Type B pancreatic cell (in vitro differentiated cells): ENCODE measurements at regions not wholly inside any gene's neighbourhood (a gene's known extent, or its start where the extent isn't known, plus 50 kb on each side); places are given as distances from the start of the nearest gene placed in this dataset.

Experiments
- DNase-seq: peaks from one replicate; pipeline ENCODE4 v3.0.0; 2021; ENCODE audit warnings: mixed read lengths; ENCODE audit not compliant: unreplicated experiment; ENCODE audit errors: extremely low spot score
- H3K27ac Mint-ChIP-seq: 2 replicates; pipeline ENCODE4 v1.8.0; 2021; ENCODE audit warnings: mild to moderate bottlenecking, mixed read lengths
- H3K27me3 Mint-ChIP-seq: 2 replicates; pipeline ENCODE4 v1.8.0; 2021; ENCODE audit warnings: mixed read lengths
- H3K36me3 Mint-ChIP-seq: 2 replicates; pipeline ENCODE4 v1.8.0; 2021; ENCODE audit warnings: mixed read lengths
- H3K4me1 Mint-ChIP-seq: one replicate; pipeline ENCODE4 v1.8.0; 2021; ENCODE audit warnings: mixed read lengths; ENCODE audit not compliant: unreplicated experiment
- H3K4me3 Mint-ChIP-seq: 2 replicates; pipeline ENCODE4 v1.8.0; 2021; ENCODE audit warnings: mild to moderate bottlenecking, mixed read lengths
- H3K9me3 Mint-ChIP-seq: 2 replicates; pipeline ENCODE4 v1.8.0; 2021; ENCODE audit warnings: mixed read lengths
- TF ChIP-seq, protein P1 (sequence below): fragments of 200-600 bp; sonication (generic); conservative IDR thresholded peaks from 2 replicates; pipeline ENCODE4 v1.5.0; 2021; ENCODE audit warnings: antibody characterized with exemption, mild to moderate bottlenecking

DNA sequence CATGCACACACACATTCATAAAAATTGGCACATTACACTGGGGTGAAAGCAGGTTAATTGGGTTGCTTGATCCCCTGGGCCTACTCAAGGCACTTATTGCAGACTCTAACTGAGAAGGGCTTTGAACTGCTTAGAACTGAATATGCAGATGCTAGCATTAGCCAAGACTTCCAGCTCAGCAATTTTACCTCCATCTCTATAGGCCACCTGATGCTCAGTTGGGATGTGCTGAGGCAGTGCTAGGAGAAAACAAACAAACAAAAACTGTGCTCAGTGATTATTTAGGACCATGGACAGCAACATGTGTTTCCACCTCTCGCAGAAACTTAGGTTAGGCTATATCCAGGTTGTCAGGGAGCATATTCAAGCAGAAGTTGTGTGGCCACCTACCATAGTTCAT lies 124.8 kb upstream of the WSCD2 start:
- no peaks in the 10 kb centered on the region for H3K4me1 Mint-ChIP-seq
- TF ChIP-seq, protein P1, sequence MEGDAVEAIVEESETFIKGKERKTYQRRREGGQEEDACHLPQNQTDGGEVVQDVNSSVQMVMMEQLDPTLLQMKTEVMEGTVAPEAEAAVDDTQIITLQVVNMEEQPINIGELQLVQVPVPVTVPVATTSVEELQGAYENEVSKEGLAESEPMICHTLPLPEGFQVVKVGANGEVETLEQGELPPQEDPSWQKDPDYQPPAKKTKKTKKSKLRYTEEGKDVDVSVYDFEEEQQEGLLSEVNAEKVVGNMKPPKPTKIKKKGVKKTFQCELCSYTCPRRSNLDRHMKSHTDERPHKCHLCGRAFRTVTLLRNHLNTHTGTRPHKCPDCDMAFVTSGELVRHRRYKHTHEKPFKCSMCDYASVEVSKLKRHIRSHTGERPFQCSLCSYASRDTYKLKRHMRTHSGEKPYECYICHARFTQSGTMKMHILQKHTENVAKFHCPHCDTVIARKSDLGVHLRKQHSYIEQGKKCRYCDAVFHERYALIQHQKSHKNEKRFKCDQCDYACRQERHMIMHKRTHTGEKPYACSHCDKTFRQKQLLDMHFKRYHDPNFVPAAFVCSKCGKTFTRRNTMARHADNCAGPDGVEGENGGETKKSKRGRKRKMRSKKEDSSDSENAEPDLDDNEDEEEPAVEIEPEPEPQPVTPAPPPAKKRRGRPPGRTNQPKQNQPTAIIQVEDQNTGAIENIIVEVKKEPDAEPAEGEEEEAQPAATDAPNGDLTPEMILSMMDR, result no peak
- no peaks in the 10 kb centered on the region for H3K9me3 Mint-ChIP-seq
- H3K4me3 Mint-ChIP-seq, result no peak overlapping the region
- no peaks in the 10 kb centered on the region for H3K36me3 Mint-ChIP-seq
- no peak overlapping the region for H3K27ac Mint-ChIP-seq
- DNase-seq, result no peak
- peaks cover 27% of the 10 kb centered on the region for H3K27me3 Mint-ChIP-seq

DNA sequence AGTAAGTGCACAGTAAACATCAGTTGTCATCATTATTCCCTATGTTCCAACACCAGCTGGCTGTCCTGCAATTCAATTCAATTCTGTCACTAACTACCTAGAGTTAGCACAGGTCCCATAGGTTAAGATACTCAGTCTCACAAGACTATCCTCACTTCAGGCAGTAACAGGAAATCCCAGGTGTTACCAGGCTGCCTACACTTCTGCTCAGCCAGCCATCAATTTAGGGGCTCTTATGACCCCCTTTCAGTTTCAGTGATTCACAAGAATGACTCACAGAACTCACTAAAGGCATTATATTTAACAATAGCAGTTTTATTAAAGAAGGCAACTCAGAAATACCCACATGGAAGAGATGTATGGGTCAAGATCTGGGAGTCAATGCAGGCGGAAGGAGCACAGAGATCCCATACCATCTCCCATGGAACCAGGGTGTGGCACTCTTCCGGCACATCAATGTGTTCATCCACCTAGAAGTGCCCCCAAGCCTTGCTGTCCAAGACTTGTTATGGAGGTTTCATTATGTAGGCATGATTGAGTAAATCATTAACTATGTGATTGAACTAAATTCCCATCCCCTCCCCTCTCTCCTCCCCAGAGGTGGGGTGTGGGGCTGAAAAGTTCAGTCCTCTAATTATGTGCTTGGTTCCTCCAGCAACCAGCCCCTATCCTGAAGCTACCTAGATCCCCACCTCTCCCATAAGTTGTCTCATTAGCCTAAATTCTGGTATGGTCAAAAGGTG lies 120.8 kb upstream of the WSCD2 start:
- TF ChIP-seq, protein P1, result no peak
- Mint-ChIP-seq H3K27ac (no peak overlapping the region), H3K4me3 (no peak overlapping the region), H3K36me3 (no peaks in the 10 kb centered on the region), H3K27me3 (peaks cover 26% of the 10 kb centered on the region), H3K9me3 (no peaks in the 10 kb centered on the region), H3K4me1 (no peaks in the 10 kb centered on the region)
- no peak for DNase-seq

GRCh38 chr12:108009442-108010070 lies 119.5 kb upstream of the WSCD2 start:
- no peaks in the 10 kb centered on the region for H3K4me1 Mint-ChIP-seq
- no peaks in the 10 kb centered on the region for H3K36me3 Mint-ChIP-seq
- no peak overlapping the region for H3K4me3 Mint-ChIP-seq
- TF ChIP-seq, protein P1, result no peak
- no peak for DNase-seq
- peaks cover 31% of the 10 kb centered on the region for H3K27me3 Mint-ChIP-seq
- no peak overlapping the region for H3K27ac Mint-ChIP-seq
- H3K9me3 Mint-ChIP-seq, result no peaks in the 10 kb centered on the region

DNA sequence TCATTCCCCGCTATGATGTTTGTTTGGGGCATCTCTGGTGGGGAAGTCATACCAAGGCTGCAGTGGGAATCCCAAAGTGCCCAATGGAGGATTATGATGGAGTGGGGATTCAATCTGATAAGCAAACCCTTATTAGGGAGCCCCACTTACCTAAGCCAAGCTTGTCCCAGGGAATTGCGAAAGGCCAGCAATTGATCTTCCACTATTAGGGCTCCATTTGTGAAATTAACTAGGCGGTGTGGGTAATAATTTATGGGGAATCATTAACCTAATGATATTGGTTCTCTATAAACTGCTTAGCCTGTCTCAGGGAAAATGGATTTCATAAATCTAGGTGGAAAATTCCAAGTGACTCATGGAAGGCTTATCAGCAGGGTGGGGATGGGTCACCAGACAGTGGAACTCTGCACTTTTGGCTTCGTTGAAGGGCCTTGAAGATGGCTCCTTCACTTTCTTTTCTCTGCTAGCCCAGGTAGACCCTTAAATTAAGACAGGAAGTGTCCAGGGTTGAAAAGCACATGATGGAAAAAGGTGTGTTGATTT lies 113.0 kb upstream of the WSCD2 start:
- Mint-ChIP-seq H3K4me1 (no peaks in the 10 kb centered on the region), H3K9me3 (no peaks in the 10 kb centered on the region), H3K4me3 (no peak overlapping the region), H3K36me3 (no peaks in the 10 kb centered on the region), H3K27me3 (peaks cover 54% of the 10 kb centered on the region), H3K27ac (no peak overlapping the region)
- DNase-seq, result no peak
- TF ChIP-seq, protein P1, result no peak

DNA sequence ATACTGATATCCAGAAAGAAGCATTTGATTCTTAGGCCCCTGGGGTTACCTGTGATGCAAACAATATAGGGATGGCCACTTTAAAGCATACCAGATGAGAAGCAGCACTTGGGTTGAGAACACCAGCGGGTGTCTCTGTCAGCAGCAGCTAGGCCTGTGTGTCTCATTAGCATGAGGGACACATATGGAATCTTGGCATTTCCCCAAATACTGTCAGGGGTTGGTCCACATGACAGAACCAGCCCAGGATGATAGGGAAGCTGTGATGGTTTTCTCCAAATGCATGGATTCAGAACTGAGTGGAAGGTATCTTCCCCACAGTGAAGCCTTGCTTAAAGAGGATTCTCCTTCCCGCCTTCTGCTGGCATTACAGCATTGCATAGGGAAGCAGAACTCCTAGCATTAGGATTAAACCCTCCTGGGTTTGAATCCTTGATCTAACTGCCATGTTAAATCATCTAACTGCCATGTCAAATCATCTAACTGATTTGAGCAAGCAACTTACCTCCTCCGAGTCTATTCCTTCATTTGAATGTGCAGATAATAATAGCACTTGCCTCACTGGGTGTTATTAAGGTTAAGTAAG lies 111.5 kb upstream of the WSCD2 start:
- H3K9me3 Mint-ChIP-seq, result no peaks in the 10 kb centered on the region
- no peaks in the 10 kb centered on the region for H3K36me3 Mint-ChIP-seq
- TF ChIP-seq, protein P1, result no peak
- peaks cover 45% of the 10 kb centered on the region for H3K27me3 Mint-ChIP-seq
- H3K27ac Mint-ChIP-seq, result no peak overlapping the region
- no peaks in the 10 kb centered on the region for H3K4me1 Mint-ChIP-seq
- no peak overlapping the region for H3K4me3 Mint-ChIP-seq
- DNase-seq, result no peak
